NCI-H2196 (cell line): ENCODE measurements at regions not wholly inside any gene's neighbourhood (a gene's known extent, or its start where the extent isn't known, plus 50 kb on each side); places are given as distances from the start of the nearest gene placed in this dataset.
A peak's percentile ranks its signal among the peaks of the same experiment; 100 is the strongest.
"Not testable (repeated sequence)": the region's sequence is repeated elsewhere in the genome, so short reads cannot be mapped to it uniquely, and the experiment has no call there.

Experiments used
- DNase-seq: peaks from one replicate; lab custom pipeline; 2025; ENCODE audit not compliant: unreplicated experiment; lab: John Stamatoyannopoulos, UW

- not testable (repeated sequence) for DNase-seq
These were observed 160.0 kb downstream of the FOXL1 start for GRCh38 chr16:86738322-86738721.

GRCh38 chr16:86739178-86739577 lies 160.8 kb downstream of the FOXL1 start:
- DNase-seq = no peak

- DNase-seq = no peak
These were observed 161.5 kb downstream of the FOXL1 start for GRCh38 chr16:86739808-86740207.

GRCh38 chr16:86740298-86740697 lies 161.9 kb downstream of the FOXL1 start:
- DNase-seq = no peak

GRCh38 chr16:86740906-86741799 lies 162.8 kb downstream of the FOXL1 start:
- no peak for DNase-seq

- no peak for DNase-seq
These were observed 169.4 kb downstream of the FOXL1 start for GRCh38 chr16:86747761-86748160.

- DNase-seq = no peak
These were observed 170.3 kb downstream of the FOXL1 start for GRCh38 chr16:86748652-86749051.

GRCh38 chr16:86751076-86752030 lies 173.0 kb downstream of the FOXL1 start:
- no peak for DNase-seq

GRCh38 chr16:86752582-86753175 lies 174.3 kb downstream of the FOXL1 start:
- no peak for DNase-seq

GRCh38 chr16:86753399-86753798 lies 175.1 kb downstream of the FOXL1 start:
- no peak for DNase-seq

- no peak for DNase-seq
These were observed 177.2 kb downstream of the FOXL1 start for GRCh38 chr16:86755571-86756006.

GRCh38 chr16:86756882-86757703 lies 178.7 kb downstream of the FOXL1 start:
- DNase-seq = no peak

GRCh38 chr16:86757704-86758040 lies 179.3 kb downstream of the FOXL1 start:
- no peak for DNase-seq

- no peak for DNase-seq
These were observed 180.6 kb downstream of the FOXL1 start for GRCh38 chr16:86758932-86759331.

- peak; percentile 1 for DNase-seq
These were observed 183.0 kb downstream of the FOXL1 start for GRCh38 chr16:86761111-86762031.

- DNase-seq = no peak
These were observed 183.7 kb downstream of the FOXL1 start for GRCh38 chr16:86762095-86762494.

- no peak for DNase-seq
These were observed 185.5 kb downstream of the FOXL1 start for GRCh38 chr16:86763819-86764218.

GRCh38 chr16:86764551-86764950 lies 186.2 kb downstream of the FOXL1 start:
- DNase-seq = no peak

- DNase-seq = no peak
These were observed 187.2 kb downstream of the FOXL1 start for GRCh38 chr16:86765389-86766026.
